CD4-positive, alpha-beta T cell (primary cell): ENCODE measurements at regions not wholly inside any gene's neighbourhood (a gene's known extent, or its start where the extent isn't known, plus 50 kb on each side); places are given as distances from the start of the nearest gene placed in this dataset.

Source experiments
- ATAC-seq: fragments of 200-7000 bp; cut with Tn5 transposase; one replicate; pipeline ENCODE4 v1.10.0; 2022; ENCODE audit warnings: mild to moderate bottlenecking; ENCODE audit not compliant: poor library complexity
- CTCF ChIA-PET: fragments of 350-600 bp; sonication (Branson Sonifier 250); formaldehyde crosslinking; loops from one replicate; lab custom pipeline; 2021; ENCODE audit warnings: antibody characterized with exemption, inconsistent platforms; lab: Charles Lee
- POLR2A ChIA-PET: fragments of 350-600 bp; sonication (Branson Sonifier 250); formaldehyde crosslinking; loops from one replicate; lab custom pipeline; 2021; ENCODE audit warnings: antibody characterized with exemption, inconsistent platforms; lab: Charles Lee
- DNase-seq, 14 experiments: peaks; one replicate each; pipeline ENCODE4 v3.0.0-alpha.2; 2013 to 2020; ENCODE audit warnings: mixed read lengths in 2 of 14
- H3K27ac ChIP-seq, 2 donors: one replicate each; pipeline versions ENCODE4 v1.5.1 to v1.7.0; 2013; ENCODE audit warnings: low read length in 2 of 2, low read depth in 1 of 2, mild to moderate bottlenecking in 1 of 2
- H3K27me3 ChIP-seq, 2 experiments: 1 replicate in 1 of 2; 2 replicates in 1 of 2; pipeline versions ENCODE4 v1.6.1 to v1.7.0; 2013; ENCODE audit warnings: low read length in 2 of 2, control low read depth in 1 of 2, mild to moderate bottlenecking in 1 of 2, moderate library complexity in 1 of 2; ENCODE audit not compliant: insufficient read depth in 2 of 2, control insufficient read depth in 1 of 2
- H3K36me3 ChIP-seq: one replicate; pipeline ENCODE4 v1.6.1; 2013; ENCODE audit warnings: low read length, control low read depth; ENCODE audit not compliant: insufficient read depth
- H3K4me1 ChIP-seq: one replicate; pipeline ENCODE4 v1.6.1; 2013; ENCODE audit warnings: low read length, control low read depth; ENCODE audit not compliant: insufficient read depth
- H3K4me3 ChIP-seq: one replicate; pipeline ENCODE4 v1.5.1; 2013; ENCODE audit warnings: mild to moderate bottlenecking, low read length, moderate library complexity
- H3K9me3 ChIP-seq, 2 experiments: 1 replicate in 1 of 2; 2 replicates in 1 of 2; pipeline versions ENCODE4 v1.6.1 to v1.7.0; 2013; ENCODE audit warnings: low read length in 2 of 2, mild to moderate bottlenecking in 2 of 2, control low read depth in 1 of 2, moderate library complexity in 1 of 2; ENCODE audit not compliant: control insufficient read depth in 1 of 2, insufficient read depth in 1 of 2
- H3K27ac Mint-ChIP-seq: one replicate; pipeline ENCODE4 v1.8.0; 2020; ENCODE audit warnings: mixed read lengths
- H3K27me3 Mint-ChIP-seq: one replicate; pipeline ENCODE4 v1.8.0; 2021; ENCODE audit warnings: mixed read lengths
- H3K36me3 Mint-ChIP-seq: one replicate; pipeline ENCODE4 v1.8.0; 2021; ENCODE audit warnings: low read depth, mixed read lengths
- H3K4me1 Mint-ChIP-seq: one replicate; pipeline ENCODE4 v1.8.0; 2021; ENCODE audit warnings: low read depth, mixed read lengths
- H3K4me3 Mint-ChIP-seq: one replicate; pipeline ENCODE4 v1.8.0; 2020; ENCODE audit warnings: mild to moderate bottlenecking, mixed read lengths
- H3K9me3 Mint-ChIP-seq: one replicate; pipeline ENCODE4 v1.8.0; 2020; ENCODE audit warnings: mixed read lengths
- intact Hi-C, 2 experiments: fragments of 100-400 bp; cut with DNase I in 1 of 2; cut with micrococcal nuclease in 1 of 2; formaldehyde crosslinking; loops; one replicate each; pipeline versions ENCODE4 v1.15.1 to v1.9.0; 2023 to 2025; cut with DNase I, micrococcal nuclease
- TF ChIP-seq, protein P1 (sequence below): fragments of 200-600 bp; IDR thresholded peaks from one replicate; pipeline ENCODE4 v1.8.0; 2022; ENCODE audit warnings: antibody characterized with exemption, mild to moderate bottlenecking

DNA sequence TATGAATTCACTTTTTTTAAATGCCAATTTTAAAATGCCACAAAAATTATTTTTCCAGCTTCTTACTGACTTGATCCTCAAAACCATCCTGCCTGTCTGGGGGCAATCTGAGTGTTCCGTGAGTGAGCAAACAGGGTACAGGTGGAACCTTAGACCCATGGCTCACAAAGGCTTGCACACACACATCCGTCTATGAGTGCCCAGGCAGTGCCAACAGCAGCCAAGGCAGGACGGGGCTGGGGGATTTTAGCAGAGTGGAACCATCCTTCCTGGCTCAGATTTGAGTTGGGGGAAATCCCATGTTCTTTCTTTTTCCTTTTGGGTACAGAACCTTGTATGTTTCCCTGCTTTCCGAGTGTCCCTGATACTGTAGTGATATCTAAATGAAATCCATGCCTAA, 377.7 kb upstream of the MGMT start:
- intact Hi-C loops: no loop called here
- Histone ChIP-seq H3K27ac (no peak overlapping the region), H3K27me3 (peaks cover 0 to under 1% of the 10 kb centered on the region in 2 experiments), H3K4me3 (no peak overlapping the region), H3K9me3 (no peaks in the 10 kb centered on the region), H3K36me3 (no peaks in the 10 kb centered on the region), H3K4me1 (no peaks in the 10 kb centered on the region)
- TF ChIP-seq, protein P1, sequence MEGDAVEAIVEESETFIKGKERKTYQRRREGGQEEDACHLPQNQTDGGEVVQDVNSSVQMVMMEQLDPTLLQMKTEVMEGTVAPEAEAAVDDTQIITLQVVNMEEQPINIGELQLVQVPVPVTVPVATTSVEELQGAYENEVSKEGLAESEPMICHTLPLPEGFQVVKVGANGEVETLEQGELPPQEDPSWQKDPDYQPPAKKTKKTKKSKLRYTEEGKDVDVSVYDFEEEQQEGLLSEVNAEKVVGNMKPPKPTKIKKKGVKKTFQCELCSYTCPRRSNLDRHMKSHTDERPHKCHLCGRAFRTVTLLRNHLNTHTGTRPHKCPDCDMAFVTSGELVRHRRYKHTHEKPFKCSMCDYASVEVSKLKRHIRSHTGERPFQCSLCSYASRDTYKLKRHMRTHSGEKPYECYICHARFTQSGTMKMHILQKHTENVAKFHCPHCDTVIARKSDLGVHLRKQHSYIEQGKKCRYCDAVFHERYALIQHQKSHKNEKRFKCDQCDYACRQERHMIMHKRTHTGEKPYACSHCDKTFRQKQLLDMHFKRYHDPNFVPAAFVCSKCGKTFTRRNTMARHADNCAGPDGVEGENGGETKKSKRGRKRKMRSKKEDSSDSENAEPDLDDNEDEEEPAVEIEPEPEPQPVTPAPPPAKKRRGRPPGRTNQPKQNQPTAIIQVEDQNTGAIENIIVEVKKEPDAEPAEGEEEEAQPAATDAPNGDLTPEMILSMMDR: no peak
- Mint-ChIP-seq H3K27me3 (no peaks in the 10 kb centered on the region), H3K9me3 (no peaks in the 10 kb centered on the region), H3K4me3 (no peak overlapping the region), H3K27ac (no peak overlapping the region), H3K36me3 (no peaks in the 10 kb centered on the region), H3K4me1 (no peaks in the 10 kb centered on the region)
- no peak for DNase-seq
- CTCF ChIA-PET: no interaction called here
- POLR2A ChIA-PET: no interaction called here
- no peak for ATAC-seq

DNA sequence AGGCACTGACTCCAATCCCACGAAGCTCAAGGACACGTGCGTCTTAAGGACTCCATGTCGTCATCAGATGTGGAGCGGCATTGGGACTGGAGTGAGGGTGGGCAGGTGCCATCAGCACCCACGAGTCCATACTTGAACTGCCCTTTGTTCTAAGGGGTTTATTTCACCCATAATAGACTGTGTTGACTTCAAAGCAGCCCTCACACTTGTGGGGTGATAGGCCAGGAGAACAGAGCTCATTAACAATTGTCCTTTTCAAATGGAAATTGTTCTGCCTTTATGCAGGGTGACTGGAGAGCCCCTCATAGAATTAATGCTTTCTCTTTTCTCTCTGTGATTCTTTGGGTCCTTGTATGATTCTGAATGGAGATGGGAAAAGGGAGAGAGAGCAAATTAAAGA, 376.9 kb upstream of the MGMT start:
- CTCF ChIA-PET: no interaction called here
- Mint-ChIP-seq H3K4me1 (no peaks in the 10 kb centered on the region), H3K27me3 (no peaks in the 10 kb centered on the region), H3K27ac (no peak overlapping the region), H3K9me3 (no peaks in the 10 kb centered on the region), H3K36me3 (no peaks in the 10 kb centered on the region), H3K4me3 (no peak overlapping the region)
- intact Hi-C loops: no loop called here
- H3K27ac ChIP-seq: no peak overlapping the region
- H3K27me3 ChIP-seq: peaks cover 0 to 2% of the 10 kb centered on the region in 2 experiments
- TF ChIP-seq, protein P1: no peak
- no peaks in the 10 kb centered on the region for H3K36me3 ChIP-seq
- H3K4me3 ChIP-seq: no peak overlapping the region
- no peaks in the 10 kb centered on the region for H3K4me1 ChIP-seq
- DNase-seq (no peak), ATAC-seq (no peak)
- no peaks in the 10 kb centered on the region for H3K9me3 ChIP-seq
- POLR2A ChIA-PET: no interaction called here

DNA sequence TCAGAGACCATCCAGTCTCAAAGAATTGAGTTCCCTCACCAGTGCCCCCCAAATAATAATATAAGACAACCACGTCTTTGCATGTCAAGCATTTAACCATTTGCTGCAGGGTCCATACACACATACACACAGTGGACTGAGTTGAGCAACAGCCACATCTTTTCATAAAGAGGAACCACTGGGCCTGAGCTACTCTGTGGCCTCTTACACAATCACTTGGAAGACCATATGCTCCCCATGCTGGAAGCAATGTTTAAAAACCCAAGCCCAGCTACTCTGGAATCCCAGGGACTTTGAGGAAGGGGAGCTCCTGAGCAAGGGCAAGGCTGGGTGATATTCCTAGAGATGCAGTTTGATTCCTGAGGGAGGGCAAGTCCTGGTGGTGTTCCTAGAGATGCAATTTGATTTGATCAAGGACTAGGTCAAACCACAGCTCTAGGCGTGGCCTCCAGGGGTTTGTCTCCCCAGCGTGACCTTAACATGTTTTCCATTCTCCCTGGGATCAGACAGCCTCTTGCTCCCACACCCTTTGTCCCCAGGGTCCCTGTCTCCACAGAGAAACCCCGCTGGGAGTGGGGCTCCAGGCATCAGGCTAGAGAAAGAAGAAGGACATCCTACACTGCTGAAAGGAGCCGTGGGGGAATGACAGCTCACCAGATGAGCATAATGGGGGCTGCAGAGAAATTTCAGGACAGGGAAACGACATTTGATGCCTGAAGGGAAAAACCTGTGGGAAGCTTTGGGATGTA, 376.2 kb upstream of the MGMT start:
- Histone ChIP-seq H3K36me3 (no peaks in the 10 kb centered on the region), H3K4me1 (no peaks in the 10 kb centered on the region), H3K9me3 (no peaks in the 10 kb centered on the region), H3K27ac (no peak overlapping the region), H3K27me3 (peaks cover 0 to 2% of the 10 kb centered on the region in 2 experiments), H3K4me3 (no peak overlapping the region)
- no peak overlapping the region for H3K27ac Mint-ChIP-seq
- ChIA-PET CTCF (no interaction called here), POLR2A (no interaction called here)
- H3K4me3 Mint-ChIP-seq: no peak overlapping the region
- no peak for ATAC-seq
- H3K36me3 Mint-ChIP-seq: no peaks in the 10 kb centered on the region
- intact Hi-C loops: no loop called here
- TF ChIP-seq, protein P1: no peak
- H3K4me1 Mint-ChIP-seq: no peaks in the 10 kb centered on the region
- no peaks in the 10 kb centered on the region for H3K27me3 Mint-ChIP-seq
- H3K9me3 Mint-ChIP-seq: no peaks in the 10 kb centered on the region
- no peak for DNase-seq
